Mesendoderm (in vitro differentiated cells): ENCODE measurements at regions not wholly inside any gene's neighbourhood (a gene's known extent, or its start where the extent isn't known, plus 50 kb on each side); places are given as distances from the start of the nearest gene placed in this dataset.

Experiments used
- DNase-seq: peaks from one replicate; pipeline ENCODE4 v3.0.0; 2013
- H2AK5ac ChIP-seq: 2 replicates; pipeline ENCODE4 v1.6.1; 2013; ENCODE audit warnings: low read length, inconsistent platforms
- H2BK120ac ChIP-seq: 2 replicates; pipeline ENCODE4 v1.6.1; 2013; ENCODE audit warnings: low read depth, mild to moderate bottlenecking, low read length, moderate library complexity, mixed read lengths
- H2BK15ac ChIP-seq: replicated peaks from 2 replicates; pipeline ENCODE4 v1.6.1; 2013; ENCODE audit warnings: low read depth, mild to moderate bottlenecking, moderate library complexity
- H2BK5ac ChIP-seq: 2 replicates; pipeline ENCODE4 v1.6.1; 2013; ENCODE audit warnings: low read length, inconsistent platforms
- H3K18ac ChIP-seq: 2 replicates; pipeline ENCODE4 v1.6.1; 2013; ENCODE audit warnings: mild to moderate bottlenecking, low read length, mixed read lengths
- H3K23ac ChIP-seq: one replicate; pipeline ENCODE4 v1.6.1; 2013; ENCODE audit warnings: low read length
- H3K27ac ChIP-seq: 2 replicates; pipeline ENCODE4 v1.5.1; 2013; ENCODE audit warnings: low read depth, mild to moderate bottlenecking, inconsistent platforms, low read length, moderate library complexity
- H3K27me3 ChIP-seq: 2 replicates; pipeline ENCODE4 v1.6.1; 2013; ENCODE audit warnings: low read length, control low read depth, mild to moderate bottlenecking, inconsistent platforms; ENCODE audit not compliant: insufficient read depth, poor library complexity
- H3K36me3 ChIP-seq: 2 replicates; pipeline ENCODE4 v1.6.1; 2013; ENCODE audit warnings: low read length, inconsistent platforms; ENCODE audit not compliant: control insufficient read depth, insufficient read depth
- H3K4ac ChIP-seq: one replicate; pipeline ENCODE4 v1.6.1; 2013; ENCODE audit warnings: low read depth, mild to moderate bottlenecking, low read length, moderate library complexity
- H3K4me1 ChIP-seq: 2 replicates; pipeline ENCODE4 v1.6.1; 2013; ENCODE audit warnings: low read depth, low read length, inconsistent platforms; ENCODE audit not compliant: control insufficient read depth
- H3K4me2 ChIP-seq: 2 replicates; pipeline ENCODE4 v1.6.1; 2013; ENCODE audit warnings: low read length
- H3K4me3 ChIP-seq: 2 replicates; pipeline ENCODE4 v1.5.1; 2013; ENCODE audit warnings: mild to moderate bottlenecking, low read length
- H3K56ac ChIP-seq: one replicate; pipeline ENCODE4 v1.6.1; 2013; ENCODE audit warnings: low read length
- H3K79me1 ChIP-seq: 2 replicates; pipeline ENCODE4 v1.6.1; 2013; ENCODE audit warnings: low read length, inconsistent platforms
- H3K79me2 ChIP-seq: 2 replicates; pipeline ENCODE4 v1.6.1; 2013; ENCODE audit warnings: mild to moderate bottlenecking, low read length; ENCODE audit not compliant: control insufficient read depth, insufficient read depth
- H3K9ac ChIP-seq: 2 replicates; pipeline ENCODE4 v1.6.1; 2013; ENCODE audit warnings: low read length, inconsistent platforms
- H4K5ac ChIP-seq: one replicate; pipeline ENCODE4 v1.6.1; 2013; ENCODE audit warnings: low read length
- H4K8ac ChIP-seq: one replicate; pipeline ENCODE4 v1.6.1; 2013; ENCODE audit warnings: low read depth, mild to moderate bottlenecking, control low read depth, low read length, moderate library complexity
- WGBS: extraction: QIAGEN DNeasy Blood & Tissue Kit; methylation state at CpG from one replicate; pipeline ENCODE4 v1.1.7; 2013; ENCODE audit warnings: low lambda C conversion rate, missing lambda C conversion rate; ENCODE audit not compliant: insufficient coverage; ENCODE audit errors: extremely low coverage; 5-methylcytosine and 5-hydroxymethylcytosine counted together

- Histone ChIP-seq H3K56ac (no peak overlapping the region), H3K27me3 (no peaks in the 10 kb centered on the region), H3K27ac (no peak overlapping the region), H3K79me1 (no peaks in the 10 kb centered on the region), H3K9ac (no peak overlapping the region), H3K23ac (no peak overlapping the region), H3K18ac (no peak overlapping the region), H4K5ac (no peak overlapping the region), H2AK5ac (no peak overlapping the region), H3K4ac (no peak overlapping the region), H2BK5ac (no peak overlapping the region), H3K79me2 (no peaks in the 10 kb centered on the region), H2BK15ac (no peak overlapping the region), H3K4me3 (no peak overlapping the region), H4K8ac (no peak overlapping the region), H3K4me2 (no peak overlapping the region), H2BK120ac (no peak overlapping the region), H3K36me3 (no peaks in the 10 kb centered on the region), H3K4me1 (no peaks in the 10 kb centered on the region)
- WGBS: no CpG with 5 or more reads among the region's 6 CpGs
- no peak for DNase-seq
Observed at GRCh38 chr16:65532258-65532657, 410.4 kb upstream of the CDH11 start.

GRCh38 chr16:65531475-65531874, 409.6 kb upstream of the CDH11 start:
- Histone ChIP-seq H3K9ac (no peak overlapping the region), H3K4me1 (no peaks in the 10 kb centered on the region), H3K18ac (no peak overlapping the region), H2BK15ac (no peak overlapping the region), H3K79me1 (no peaks in the 10 kb centered on the region), H4K5ac (no peak overlapping the region), H3K27ac (no peak overlapping the region), H2BK5ac (no peak overlapping the region), H2AK5ac (no peak overlapping the region), H2BK120ac (no peak overlapping the region), H3K56ac (no peak overlapping the region), H3K4ac (no peak overlapping the region), H3K23ac (no peak overlapping the region), H4K8ac (no peak overlapping the region), H3K4me3 (no peak overlapping the region), H3K36me3 (no peaks in the 10 kb centered on the region), H3K79me2 (no peaks in the 10 kb centered on the region), H3K27me3 (no peaks in the 10 kb centered on the region), H3K4me2 (no peak overlapping the region)
- DNase-seq: no peak
- WGBS: no CpG with 5 or more reads among the region's 4 CpGs

DNA sequence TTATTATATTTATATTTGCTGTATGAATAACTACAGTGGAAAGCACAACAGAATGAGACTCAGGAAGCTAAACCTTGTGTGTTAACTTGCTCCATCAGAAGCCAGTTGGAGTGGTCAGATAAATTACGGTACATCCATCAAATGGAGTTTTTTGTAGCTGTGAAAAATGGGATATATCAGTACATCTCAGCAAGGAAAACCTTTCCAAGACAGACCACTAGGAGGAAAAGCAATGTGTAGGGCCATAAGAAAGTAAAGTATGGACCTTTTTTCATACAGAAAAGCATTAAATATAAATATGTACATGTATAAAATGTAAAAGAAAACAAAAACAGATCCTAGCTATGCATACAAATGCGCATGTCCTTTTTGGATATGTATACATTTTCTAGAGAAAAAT, 403.8 kb upstream of the CDH11 start:
- Histone ChIP-seq H3K18ac (no peak overlapping the region), H3K27me3 (no peaks in the 10 kb centered on the region), H3K4me2 (no peak overlapping the region), H3K9ac (no peak overlapping the region), H3K36me3 (no peaks in the 10 kb centered on the region), H2BK15ac (no peak overlapping the region), H2BK5ac (no peak overlapping the region), H3K79me2 (no peaks in the 10 kb centered on the region), H3K27ac (no peak overlapping the region), H3K4me3 (no peak overlapping the region), H3K4me1 (peaks cover 9% of the 10 kb centered on the region), H3K23ac (no peak overlapping the region), H4K8ac (no peak overlapping the region), H3K56ac (no peak overlapping the region), H3K4ac (no peak overlapping the region), H4K5ac (no peak overlapping the region), H2AK5ac (no peak overlapping the region), H3K79me1 (no peaks in the 10 kb centered on the region), H2BK120ac (no peak overlapping the region)
- DNase-seq: no peak
- WGBS: no CpG with 5 or more reads among the region's 2 CpGs

DNA sequence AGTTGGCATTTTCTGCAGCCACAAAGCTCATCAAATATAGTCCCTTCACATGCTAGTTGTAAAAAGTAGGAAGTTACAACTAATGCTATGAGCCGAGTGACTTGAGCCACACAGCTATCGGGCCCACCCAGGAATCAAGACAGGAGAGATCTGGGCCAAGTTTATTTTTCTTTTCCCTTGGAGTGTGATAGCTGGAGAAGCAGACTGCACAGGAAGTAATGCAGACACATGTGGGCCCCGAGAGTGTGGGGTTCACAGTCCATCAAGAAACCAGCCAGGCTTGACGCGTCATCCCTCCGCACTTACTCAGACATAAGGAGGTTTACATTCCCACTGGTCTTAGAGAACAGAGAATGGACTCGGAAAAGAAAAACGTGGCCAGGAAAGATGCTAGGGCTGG, 403.1 kb upstream of the CDH11 start:
- no CpG with 5 or more reads among the region's 8 CpGs for WGBS
- H2BK120ac ChIP-seq: no peak overlapping the region
- H3K56ac ChIP-seq: no peak overlapping the region
- no peaks in the 10 kb centered on the region for H3K79me1 ChIP-seq
- H3K4me1 ChIP-seq: peaks cover 12% of the 10 kb centered on the region
- no peak overlapping the region for H3K4ac ChIP-seq
- no peak overlapping the region for H3K9ac ChIP-seq
- peak overlapping the region; percentile 7 for H3K18ac ChIP-seq
- H4K8ac ChIP-seq: no peak overlapping the region
- no peak overlapping the region for H3K27ac ChIP-seq
- H3K36me3 ChIP-seq: no peaks in the 10 kb centered on the region
- H3K23ac ChIP-seq: no peak overlapping the region
- H3K79me2 ChIP-seq: no peaks in the 10 kb centered on the region
- no peak for DNase-seq
- no peaks in the 10 kb centered on the region for H3K27me3 ChIP-seq
- H2BK5ac ChIP-seq: no peak overlapping the region
- no peak overlapping the region for H2AK5ac ChIP-seq
- H2BK15ac ChIP-seq: no peak overlapping the region
- H3K4me2 ChIP-seq: no peak overlapping the region
- H4K5ac ChIP-seq: no peak overlapping the region
- H3K4me3 ChIP-seq: no peak overlapping the region

DNA sequence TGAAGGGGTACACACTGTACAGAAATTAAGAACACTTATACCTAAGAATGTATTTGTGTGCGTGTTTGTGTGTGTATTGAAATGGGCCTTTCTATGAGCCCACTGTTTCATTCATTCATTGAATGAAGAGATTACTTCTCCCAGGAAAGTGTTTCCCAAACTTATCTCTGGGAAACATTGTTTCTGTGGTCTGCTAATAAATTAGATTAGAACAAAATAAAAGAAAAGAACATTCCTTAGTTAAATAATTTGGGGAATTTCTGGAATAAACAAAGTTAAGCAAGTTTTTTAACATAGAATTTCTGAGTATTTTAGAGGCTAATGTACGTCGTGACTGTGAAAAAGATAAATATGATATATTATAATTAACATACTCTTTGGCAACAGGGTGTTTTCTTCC, 402.4 kb upstream of the CDH11 start:
- no peak overlapping the region for H4K8ac ChIP-seq

DNA sequence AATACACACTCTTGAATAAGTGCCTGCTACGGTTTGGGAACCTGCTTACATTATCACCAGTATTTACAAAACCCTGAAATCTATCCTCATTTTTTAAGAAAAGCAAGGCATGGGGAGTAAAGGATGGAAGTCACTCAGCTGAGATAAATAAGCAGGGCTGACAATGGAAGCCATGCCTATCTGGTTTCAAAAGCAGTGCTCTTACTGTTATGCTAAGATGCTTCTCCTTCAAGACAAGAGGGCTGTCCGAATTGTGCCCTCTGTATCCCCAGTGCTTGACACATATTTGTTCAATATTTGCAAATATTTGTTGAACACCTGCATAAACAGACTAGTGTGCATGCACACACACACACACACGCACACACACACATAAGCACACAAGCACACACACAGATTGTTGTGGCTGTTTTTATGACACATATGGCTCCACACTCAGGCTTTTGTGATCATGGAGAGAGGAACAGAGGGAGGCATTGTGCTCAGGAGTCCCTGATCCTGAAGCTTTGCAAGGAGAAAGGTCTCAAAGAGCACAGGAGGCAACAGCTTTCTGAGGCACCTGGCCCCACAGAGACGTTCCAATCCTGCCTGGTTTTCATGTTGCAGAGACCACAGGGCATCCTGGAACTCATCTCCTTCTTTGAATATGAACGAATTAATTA, 401.6 kb upstream of the CDH11 start:
- H3K9ac ChIP-seq: no peak overlapping the region
- no peak overlapping the region for H4K5ac ChIP-seq
- no peaks in the 10 kb centered on the region for H3K79me2 ChIP-seq
- no peak overlapping the region for H3K4me2 ChIP-seq
- no peak overlapping the region for H4K8ac ChIP-seq
- H3K4me1 ChIP-seq: peaks cover 12% of the 10 kb centered on the region
- H3K4ac ChIP-seq: no peak overlapping the region
- H3K27me3 ChIP-seq: no peaks in the 10 kb centered on the region
- H3K36me3 ChIP-seq: no peaks in the 10 kb centered on the region
- H3K23ac ChIP-seq: no peak overlapping the region
- H3K27ac ChIP-seq: no peak overlapping the region
- H3K79me1 ChIP-seq: no peaks in the 10 kb centered on the region
- H2AK5ac ChIP-seq: no peak overlapping the region
- H2BK5ac ChIP-seq: no peak overlapping the region
- H2BK15ac ChIP-seq: no peak overlapping the region
- no peak overlapping the region for H3K56ac ChIP-seq
- WGBS: no CpG with 5 or more reads among the region's 5 CpGs
- H2BK120ac ChIP-seq: no peak overlapping the region
- no peak overlapping the region for H3K4me3 ChIP-seq
- DNase-seq: no peak
- H3K18ac ChIP-seq: no peak overlapping the region

More for the DNA sequence above, 402.4 kb upstream of the CDH11 start:
- H3K18ac ChIP-seq: no peak overlapping the region
- H2AK5ac ChIP-seq: no peak overlapping the region
- no peaks in the 10 kb centered on the region for H3K36me3 ChIP-seq
- WGBS: no CpG with 5 or more reads among the region's 3 CpGs
- DNase-seq: no peak
- no peak overlapping the region for H3K4me2 ChIP-seq
- no peaks in the 10 kb centered on the region for H3K79me1 ChIP-seq
- no peak overlapping the region for H3K27ac ChIP-seq
- no peak overlapping the region for H2BK5ac ChIP-seq
- no peak overlapping the region for H3K4ac ChIP-seq
- no peak overlapping the region for H3K56ac ChIP-seq
- H3K9ac ChIP-seq: no peak overlapping the region
- peaks cover 12% of the 10 kb centered on the region for H3K4me1 ChIP-seq
- no peak overlapping the region for H3K23ac ChIP-seq
- H3K4me3 ChIP-seq: no peak overlapping the region
- no peak overlapping the region for H2BK120ac ChIP-seq
- no peaks in the 10 kb centered on the region for H3K79me2 ChIP-seq
- H2BK15ac ChIP-seq: no peak overlapping the region
- no peaks in the 10 kb centered on the region for H3K27me3 ChIP-seq
- H4K5ac ChIP-seq: no peak overlapping the region
